ENCODE measurements at regions not wholly inside any gene's neighbourhood (a gene's known extent, or its start where the extent isn't known, plus 50 kb on each side); places are given as distances from the start of the nearest gene placed in this dataset.
"Not testable (repeated sequence)": the region's sequence is repeated elsewhere in the genome, so short reads cannot be mapped to it uniquely, and the experiment has no call there.

DNA sequence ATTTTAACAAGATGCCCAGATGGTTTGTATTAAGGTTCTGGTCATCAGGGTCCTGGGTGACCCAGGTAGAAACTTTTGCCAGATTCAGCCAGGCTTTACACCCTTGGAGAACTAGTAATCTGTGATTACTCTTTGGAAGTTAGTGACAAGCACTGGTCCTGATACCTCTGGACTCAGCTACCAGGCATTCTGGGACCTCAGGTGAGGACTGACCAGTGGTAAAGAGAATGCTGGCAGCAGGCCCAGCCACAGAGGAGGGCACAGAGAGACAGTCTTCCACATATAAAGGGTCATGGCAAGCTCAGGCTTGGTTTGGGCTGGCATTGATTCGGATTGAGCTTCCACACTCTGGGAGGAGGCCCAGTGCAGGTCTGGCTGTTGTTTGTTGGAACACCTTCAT lies 112.0 kb upstream of the CHST15 start:
- no peak for DNase-seq

DNA sequence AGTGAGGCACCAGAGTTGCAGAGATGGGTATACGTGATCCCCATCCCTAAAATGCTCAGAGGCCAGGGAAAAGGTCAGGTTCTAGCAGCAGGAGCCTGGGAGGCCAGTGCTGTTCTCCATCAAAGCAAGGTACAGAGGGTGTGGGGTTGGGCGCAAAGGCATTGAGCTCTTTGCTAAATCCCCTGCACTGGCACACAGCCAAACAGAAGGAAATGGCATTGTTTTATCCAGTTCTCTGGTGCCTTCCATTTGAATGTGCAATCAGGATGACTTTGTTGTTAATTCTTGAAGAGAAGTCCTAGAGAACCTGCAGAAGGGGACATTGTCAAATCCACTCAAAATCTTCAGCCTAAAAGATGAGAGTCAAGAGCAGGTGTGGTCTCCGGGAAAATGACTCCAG lies 111.3 kb upstream of the CHST15 start:
- no peak for DNase-seq

DNA sequence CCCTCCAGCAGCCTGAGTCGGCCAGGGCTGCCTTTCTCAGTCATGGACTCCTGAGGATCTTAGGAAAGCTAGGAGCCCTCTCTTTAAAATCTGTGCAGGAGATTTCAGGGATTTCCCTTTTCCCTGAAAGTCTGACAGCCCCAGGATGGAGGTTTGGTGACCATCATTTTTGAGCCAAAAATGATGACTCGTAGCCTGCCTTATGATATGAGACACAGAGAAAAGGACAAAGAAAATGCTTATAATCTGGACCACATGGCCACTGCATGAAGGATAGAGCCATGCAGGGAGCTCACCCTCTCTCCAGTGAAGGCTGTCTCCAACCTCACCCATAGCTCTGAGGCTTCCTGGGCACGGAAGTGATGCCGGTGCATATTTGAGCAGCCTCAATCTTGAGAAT lies 106.6 kb upstream of the CHST15 start:
- no peak for DNase-seq

DNA sequence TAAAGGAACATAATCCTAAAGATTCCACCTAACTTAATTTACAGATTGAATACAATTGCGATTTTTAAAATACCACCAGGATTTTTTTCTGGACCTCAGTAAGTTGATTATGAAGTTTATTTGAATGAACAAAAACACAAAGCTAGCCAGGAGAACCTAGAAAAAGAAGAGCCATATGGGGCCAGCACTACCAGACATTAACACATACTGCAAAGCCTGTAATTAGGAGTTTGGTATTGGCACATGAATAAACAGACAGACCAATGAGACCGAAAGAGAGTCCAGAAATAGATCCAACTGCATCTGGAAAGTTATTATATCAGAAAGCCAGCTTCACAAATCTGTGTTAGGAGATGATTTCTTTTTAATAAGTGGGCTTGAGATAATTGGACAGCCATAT lies 105.5 kb upstream of the CHST15 start:
- no peak for DNase-seq

DNA sequence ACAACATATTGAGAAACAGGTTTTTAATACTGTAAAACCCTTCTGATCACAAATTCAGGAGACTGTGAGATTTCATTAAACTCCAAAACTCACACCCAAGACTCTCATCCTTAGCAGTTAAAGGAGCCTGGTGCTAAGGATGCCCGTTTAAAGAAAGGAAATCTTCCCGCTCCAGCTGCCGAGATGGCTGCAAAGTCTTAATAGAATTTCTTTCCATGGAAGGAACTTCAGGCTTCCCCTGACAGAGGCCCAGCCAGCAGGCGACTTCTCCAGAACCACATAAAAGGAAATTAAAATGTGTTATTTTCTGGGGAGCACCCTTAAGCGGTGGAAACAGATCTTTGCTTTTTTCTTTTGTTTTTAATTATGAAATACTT lies 104.7 kb upstream of the CHST15 start:
- no peak for DNase-seq

DNA sequence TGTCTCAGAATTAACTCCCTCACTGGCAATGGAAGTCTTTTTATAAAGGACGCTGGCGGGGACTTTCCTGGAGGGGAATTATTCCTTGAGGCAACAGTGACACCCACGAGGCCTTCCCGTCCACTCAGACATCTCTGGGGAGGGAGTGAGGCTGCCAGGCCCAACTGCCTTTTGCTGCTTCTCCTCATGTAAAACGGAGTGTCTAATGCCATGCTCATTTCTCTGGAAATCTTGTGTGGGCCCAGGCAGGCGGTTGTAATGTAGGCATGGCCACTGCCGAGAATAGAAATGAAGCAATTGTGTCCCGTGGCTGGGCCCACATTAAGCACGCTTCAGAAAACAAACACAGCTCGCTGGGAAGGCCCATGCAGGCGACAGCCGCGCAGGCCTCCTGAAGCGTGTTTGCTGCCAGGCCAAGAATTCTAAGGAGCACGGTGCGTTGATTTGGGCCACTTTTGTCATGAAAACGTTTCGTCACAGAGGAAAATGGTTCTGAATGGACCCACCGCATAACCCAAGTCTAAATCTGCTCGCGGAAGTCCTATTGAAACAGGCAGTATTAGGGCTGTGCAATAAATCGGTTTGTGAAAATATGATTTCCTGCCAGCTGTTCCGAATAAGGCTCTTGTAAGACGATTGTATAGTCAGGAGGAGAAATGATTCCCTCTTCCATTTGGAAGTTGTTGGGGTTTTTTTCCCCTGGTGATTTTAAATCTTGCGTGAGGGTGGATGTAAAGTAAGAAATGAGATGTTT lies 104.2 kb upstream of the CHST15 start:
- no peak for DNase-seq

DNA sequence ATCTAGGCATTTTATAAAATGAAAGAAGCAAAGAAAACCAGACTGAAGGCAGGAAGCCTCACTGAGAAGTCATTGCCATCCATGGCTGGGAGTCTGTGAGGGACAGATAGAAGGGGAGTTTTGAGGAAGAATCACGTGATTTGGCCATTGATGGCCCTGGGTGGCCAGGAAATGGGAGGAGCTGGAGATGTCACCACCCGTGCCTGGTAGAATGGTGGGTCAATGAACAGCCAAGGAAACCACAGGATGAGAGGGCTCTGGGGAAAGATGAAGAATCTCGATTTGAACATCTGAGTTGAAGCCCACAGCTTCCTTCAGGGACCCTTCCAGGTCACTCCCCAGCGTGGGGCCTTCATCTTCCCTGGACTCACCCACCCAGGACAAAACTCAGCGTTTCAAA lies 103.3 kb upstream of the CHST15 start:
- DNase-seq: no peak

DNA sequence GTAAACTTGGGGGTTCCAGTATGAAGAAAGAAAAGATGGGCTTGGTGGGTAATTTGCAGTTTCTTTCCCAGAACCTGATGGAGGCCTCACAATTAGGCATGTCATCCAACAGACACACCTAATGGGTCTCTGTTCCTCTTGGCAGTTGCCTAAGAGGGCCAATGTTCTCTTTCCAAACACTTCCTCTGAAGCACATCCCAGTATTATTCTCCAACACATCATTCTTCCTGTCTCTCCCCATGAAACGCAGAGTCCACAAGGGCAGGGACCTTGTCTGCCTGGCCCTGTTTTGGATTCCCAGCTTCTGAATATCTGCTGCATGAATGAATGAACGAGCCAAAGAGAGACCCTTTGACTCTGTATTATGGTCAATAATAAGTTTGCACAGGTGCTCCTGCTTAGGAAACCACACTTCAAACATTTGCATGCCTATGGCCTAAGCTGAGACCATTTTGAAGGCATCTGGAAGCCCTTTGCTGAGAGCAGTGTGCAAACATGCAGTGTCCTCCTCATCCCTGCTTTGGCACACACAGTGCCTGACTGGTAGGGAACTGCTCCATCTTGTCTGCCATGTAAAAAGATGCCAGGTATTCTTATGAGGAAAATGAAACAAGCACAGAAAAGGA lies 100.9 kb upstream of the CHST15 start:
- DNase-seq: no peak

DNA sequence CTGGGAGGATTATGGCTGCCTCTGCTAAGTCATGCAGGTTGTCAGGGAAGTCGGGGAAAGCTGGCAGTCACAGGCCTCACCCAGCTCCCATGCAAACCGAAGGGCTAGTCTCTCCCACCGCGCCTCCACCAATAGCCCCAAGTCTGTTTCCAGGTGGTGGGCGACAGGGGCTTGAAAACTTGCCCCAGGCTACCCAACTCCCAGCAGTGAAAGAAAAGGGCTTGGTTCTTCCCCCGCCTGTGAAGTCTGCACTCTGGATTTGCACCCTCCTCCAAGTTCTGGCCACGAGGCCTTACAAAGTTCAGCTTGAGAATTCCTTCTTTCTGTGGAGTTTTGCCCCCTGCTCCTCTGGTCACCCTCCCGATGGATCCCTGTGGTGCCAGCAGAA lies 99.9 kb upstream of the CHST15 start:
- no peak for DNase-seq

DNA sequence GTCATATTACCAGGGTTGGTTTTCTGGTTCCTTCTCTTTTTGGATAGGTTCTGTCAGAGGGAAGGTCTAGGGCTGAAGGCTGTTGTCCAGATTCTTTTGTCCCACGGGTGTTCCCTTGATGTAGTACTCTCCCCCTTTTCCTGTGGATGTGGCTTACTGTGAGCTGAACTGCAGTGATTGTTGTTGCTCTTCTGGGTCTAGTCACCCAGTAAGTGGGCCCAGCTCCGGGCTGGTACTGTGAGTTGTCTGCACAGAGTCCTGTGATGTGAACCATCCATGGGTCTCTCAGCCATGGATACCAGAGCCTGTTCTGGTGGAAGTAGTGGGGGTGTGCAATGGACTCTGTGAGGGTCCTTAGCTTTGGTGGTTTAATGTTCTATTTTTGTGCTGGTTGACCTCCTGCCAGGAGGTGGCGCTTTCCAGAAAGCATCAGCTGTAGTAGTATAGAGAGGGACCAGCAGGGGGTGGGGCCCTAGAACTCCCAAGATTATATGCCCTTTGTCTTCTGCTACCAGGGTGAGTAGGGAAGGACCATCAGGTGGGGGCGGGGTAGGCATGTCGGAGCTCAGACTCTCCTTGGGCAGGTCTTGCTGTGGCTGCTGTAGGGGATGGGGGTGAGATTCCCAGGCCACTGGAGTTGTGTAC lies 99.4 kb upstream of the CHST15 start:
- not testable (repeated sequence) for DNase-seq

DNA sequence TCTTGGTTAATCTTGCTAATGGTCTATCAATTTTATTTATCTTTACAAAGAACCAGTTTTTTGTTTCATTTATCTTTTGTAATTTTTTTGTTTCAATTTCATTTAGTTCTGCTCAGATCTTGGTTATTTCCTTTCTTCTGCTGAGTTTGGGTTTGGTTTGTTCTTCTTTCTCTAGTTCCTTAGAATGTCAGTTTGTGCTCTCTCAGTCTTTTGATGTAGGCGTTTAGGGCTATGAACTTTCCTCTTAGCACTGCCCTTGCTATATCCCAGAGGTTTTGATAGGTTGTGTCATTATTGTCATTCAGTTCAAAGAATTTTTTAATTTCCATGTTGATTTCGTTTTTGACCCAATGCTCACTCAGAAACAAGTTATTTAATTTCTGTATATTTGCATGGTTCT lies 97.1 kb upstream of the CHST15 start:
- not testable (repeated sequence) for DNase-seq

DNA sequence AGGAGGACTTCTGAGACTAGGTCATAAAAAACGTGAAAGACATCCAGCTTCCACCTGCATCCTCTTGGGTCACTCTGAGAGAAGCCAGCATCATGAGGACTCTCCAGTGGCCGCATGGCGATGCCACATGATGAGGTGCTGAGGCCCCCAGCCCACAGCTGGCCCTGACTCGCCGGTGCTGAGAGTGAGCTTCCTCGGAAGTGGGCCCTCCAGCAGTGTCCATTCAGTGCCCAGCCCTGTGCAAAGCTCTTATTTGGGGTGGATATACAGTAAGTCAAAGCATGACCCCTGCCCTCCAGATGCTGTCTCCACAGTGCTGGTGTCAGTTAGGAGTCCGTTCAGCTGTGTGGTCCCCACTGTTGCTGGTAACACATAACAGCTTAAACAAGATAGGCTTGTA lies 93.6 kb upstream of the CHST15 start:
- DNase-seq: no peak

DNA sequence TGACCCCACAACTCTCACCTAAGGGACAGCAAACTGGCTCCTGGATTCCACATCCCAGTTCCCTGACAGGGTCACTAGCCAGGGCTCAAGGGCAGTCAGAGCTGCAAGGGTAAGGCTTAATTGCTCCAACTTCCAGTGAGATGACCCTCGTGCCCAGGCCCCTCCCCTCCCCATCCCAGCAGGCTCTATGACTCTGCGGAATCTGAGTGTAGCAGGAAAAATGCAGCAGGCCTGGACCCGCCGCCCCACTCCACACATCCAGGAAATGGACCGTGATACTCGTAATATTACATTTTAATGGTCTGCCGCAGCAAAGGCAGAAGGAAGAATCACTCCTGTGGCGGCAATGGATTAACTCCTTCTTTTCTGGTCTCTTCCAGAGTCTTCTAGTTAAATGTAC lies 91.7 kb upstream of the CHST15 start:
- no peak for DNase-seq

DNA sequence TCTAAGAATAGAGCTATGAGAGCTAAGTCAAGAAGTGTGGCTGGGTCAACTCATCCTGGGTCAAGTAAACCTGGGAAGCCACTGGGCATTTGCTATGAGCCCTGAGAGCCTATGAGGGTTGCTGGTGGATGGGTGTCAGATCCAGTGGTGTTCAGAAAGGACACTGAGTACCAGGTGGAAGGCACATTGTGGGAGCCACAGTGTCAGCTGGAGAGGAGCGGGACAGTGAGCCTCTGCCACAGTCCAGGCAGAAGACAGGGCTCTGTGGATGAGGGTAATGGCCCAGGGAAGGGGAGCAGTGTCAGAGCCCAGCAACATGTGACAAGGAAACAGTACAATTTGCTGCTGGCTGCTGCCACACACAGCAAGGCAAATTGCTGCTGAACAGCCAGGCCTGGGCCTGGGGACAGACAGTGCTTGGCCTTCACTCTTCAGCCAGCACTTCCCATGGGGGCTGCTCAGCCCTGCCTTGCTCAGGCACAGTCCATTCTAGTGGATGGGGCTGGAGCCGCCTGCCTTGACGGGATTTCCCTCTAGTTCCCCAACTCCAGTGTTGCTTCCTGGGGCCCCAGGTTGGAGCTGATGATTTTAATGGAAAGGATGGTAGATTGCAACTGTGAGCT lies 90.9 kb upstream of the CHST15 start:
- no peak for DNase-seq

DNA sequence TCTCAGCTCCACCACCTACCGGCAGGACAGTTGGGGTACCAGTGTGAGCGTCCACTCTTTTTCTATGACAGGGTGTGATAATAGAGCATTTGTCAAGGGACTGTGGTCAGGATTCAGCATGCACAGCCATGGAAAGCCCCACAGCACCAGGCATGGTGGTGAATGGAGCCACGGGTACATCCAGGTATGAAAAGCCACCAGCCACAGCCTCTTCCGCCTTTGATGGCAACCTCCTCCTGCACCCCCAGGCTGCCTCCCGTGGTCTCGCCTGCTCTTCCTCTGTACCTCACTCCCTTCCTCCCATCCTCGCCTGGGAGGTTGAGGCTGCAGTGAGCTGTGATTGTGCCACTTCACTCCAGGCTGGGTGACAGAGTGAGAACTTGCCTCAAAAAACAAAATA lies 90.2 kb upstream of the CHST15 start:
- no peak for DNase-seq

DNA sequence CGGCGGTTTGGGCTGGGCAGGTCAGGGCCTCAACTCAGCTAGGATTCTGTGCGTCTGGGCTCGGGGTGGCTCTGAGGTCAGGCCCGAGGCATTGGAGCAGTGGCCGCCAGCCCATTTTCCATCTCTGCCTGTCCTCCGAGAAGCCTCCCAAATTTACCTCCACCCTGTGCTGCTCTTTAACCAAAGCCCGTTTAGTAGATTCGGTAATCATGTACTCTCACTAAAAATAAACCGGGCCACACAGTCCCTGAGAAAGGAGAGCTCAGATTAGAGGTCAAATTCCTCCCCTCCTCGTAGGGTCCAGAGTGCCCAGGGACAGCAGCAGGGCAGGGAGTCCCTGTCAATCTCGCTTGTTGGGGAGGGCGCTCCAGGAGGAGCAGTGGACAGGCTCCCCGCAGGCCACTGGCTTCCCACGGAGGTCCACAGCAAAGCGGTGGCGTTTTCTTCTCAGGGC lies 88.7 kb upstream of the CHST15 start:
- no peak for DNase-seq

DNA sequence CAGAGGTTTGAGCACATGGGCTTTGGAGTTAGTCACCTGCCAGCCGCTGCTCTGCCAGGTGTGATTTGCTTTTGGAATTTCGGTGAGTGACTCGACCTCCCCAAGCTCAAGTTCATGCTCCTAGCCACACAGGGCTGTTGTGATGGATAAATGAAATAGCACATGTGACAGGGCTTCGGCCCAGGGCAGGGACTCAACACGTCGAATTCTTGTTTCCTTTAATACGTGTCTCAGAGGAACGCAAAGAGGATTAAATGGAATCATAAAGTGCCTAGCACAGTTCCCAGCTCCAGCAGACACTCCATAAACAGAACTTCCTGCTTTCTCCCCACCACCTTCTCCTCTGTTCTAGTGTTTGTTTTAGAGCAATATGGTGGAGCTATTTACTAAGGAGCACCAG lies 88.3 kb upstream of the CHST15 start:
- DNase-seq: no peak

DNA sequence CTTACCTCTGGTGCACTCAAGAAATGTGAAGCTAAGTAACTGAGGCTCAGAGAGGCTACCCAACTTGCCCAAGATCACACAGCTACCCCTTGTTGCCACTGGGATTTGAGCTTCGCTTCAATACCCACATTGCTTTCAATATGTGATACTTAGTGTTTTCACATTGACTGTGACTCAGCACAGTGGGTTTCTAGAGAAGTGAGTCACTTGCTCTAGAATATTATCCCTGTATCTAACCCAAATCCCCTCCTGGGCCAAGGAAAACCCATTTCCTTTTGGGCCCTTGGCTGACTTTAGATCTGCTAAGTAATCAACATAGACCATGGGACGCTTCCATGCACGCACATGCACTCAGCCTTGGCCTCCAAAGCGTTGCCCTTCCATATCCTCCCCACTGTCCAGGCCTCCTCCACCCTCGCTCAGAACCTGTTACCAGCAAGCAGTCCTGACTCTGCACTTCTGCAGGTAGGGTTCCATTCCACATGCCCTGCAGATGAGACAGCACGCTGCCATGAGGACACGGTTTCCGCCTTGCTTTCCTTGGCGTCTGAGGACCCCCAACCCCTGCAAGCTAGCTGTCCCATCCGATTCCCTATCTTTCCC lies 87.7 kb upstream of the CHST15 start:
- DNase-seq: no peak

DNA sequence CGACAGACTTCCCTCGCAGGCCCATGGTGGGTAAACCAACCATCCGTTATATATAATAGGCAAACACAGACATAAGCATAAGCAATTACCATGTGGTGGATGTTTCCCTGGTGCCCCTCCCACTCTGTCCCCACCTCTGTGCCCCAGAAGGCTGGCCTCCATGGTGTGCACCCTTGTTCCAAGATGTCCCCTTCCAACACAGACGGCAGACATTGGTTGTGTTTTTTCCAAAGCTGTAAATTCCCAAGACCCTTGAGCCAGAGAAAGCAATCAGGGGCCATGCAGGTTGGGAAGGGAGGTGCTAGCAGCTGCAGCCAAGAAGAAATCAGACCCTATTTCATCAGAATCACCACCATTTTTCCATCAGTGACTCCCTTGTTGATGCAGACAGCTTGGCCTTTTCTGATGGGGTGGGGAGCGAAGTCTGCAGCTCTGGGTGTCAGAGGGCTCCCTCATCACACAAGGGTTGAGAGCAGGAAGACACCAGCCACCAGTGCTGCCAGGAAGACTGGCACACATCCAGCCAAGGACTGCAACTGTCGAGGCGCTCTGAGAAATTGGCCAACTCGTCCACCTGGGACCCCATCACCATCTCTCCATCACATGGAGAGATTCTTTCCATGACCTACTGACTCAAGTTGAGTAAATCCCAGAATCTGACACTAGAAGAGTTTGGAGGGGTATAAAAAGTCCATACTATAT lies 86.8 kb upstream of the CHST15 start:
- no peak for DNase-seq

DNA sequence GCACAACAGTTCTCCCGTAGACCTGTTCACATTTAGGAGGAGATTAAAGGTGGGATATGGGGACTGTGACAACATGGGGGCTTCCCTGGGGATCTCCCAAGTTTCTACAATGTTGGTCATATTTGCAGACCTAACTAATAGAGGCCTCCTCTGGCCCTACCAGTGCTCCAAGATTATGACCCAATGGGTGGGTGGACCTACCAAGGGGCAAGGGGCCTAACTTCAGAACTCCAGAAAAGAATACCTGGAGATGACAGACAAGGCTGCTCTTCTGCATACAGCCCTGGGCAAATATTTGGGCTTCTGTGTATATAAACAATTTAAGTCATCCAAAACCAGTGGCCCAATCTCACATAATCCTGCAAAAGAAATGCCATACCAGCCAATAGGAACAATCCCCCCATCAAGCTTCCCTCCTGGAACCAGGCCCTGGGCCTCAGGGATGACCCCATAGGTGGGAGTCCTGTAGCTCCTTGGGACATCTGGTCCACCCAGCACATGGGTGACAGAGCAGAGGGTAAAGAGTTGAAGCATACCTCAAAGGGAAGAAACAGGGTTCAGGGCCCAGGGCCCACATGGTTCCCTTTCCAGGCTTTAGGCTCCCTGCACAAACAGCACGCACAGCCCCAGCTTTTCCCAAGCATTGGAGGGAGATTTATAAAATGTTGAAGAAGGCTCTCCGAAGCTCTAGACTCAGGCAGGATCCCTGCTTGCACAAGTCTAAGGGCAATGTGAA lies 86.1 kb upstream of the CHST15 start:
- DNase-seq: no peak

DNA sequence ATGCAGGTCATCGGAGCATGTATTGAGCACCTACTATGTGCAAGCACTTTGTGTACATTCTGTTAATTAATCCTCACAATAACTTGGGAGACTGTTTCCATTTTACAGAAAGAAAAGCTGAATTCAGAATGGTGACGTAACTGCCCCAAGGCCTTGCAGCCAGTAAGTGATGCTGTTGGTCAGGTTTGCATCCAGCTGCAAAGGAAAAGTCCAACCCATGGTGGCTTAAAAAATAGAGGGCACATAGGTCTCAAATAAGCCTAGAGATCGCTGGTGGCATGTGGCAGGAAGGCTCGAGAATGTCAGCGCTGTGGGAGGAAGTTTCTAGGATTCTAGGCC lies 83.8 kb upstream of the CHST15 start:
- no peak for DNase-seq
